Mesothelial cell of epicardium (in vitro differentiated cells): ENCODE measurements at regions not wholly inside any gene's neighbourhood (a gene's known extent, or its start where the extent isn't known, plus 50 kb on each side); places are given as distances from the start of the nearest gene placed in this dataset.

Experiments used
- DNase-seq, 2 experiments: peaks; one replicate each; pipeline ENCODE4 v3.0.0; 2021; ENCODE audit warnings: low spot score in 2 of 2; ENCODE audit not compliant: unreplicated experiment in 2 of 2
- H3K27ac Mint-ChIP-seq: 2 replicates; pipeline ENCODE4 v1.8.0; 2021; ENCODE audit warnings: mixed read lengths
- H3K27me3 Mint-ChIP-seq: 2 replicates; pipeline ENCODE4 v1.8.0; 2021; ENCODE audit warnings: low read depth, mixed read lengths
- H3K36me3 Mint-ChIP-seq: 2 replicates; pipeline ENCODE4 v1.8.0; 2021; ENCODE audit warnings: mixed read lengths
- H3K4me1 Mint-ChIP-seq: 2 replicates; pipeline ENCODE4 v1.8.0; 2021; ENCODE audit warnings: mixed read lengths
- H3K4me3 Mint-ChIP-seq: 2 replicates; pipeline ENCODE4 v1.8.0; 2021; ENCODE audit warnings: mild to moderate bottlenecking, moderate library complexity, mixed read lengths
- H3K9me3 Mint-ChIP-seq: 2 replicates; pipeline ENCODE4 v1.8.0; 2021; ENCODE audit warnings: mixed read lengths
- CTCF ChIP-seq: fragments of 200-600 bp; sonication (generic); IDR thresholded peaks from one replicate; pipeline ENCODE4 v1.5.0; 2021; ENCODE audit warnings: antibody characterized with exemption; ENCODE audit not compliant: unreplicated experiment

GRCh38 chr12:47353508-47353907 is 273.7 kb upstream of the AMIGO2 start:
- Mint-ChIP-seq H3K27ac (no peak overlapping the region), H3K27me3 (no peaks in the 10 kb centered on the region)

DNA sequence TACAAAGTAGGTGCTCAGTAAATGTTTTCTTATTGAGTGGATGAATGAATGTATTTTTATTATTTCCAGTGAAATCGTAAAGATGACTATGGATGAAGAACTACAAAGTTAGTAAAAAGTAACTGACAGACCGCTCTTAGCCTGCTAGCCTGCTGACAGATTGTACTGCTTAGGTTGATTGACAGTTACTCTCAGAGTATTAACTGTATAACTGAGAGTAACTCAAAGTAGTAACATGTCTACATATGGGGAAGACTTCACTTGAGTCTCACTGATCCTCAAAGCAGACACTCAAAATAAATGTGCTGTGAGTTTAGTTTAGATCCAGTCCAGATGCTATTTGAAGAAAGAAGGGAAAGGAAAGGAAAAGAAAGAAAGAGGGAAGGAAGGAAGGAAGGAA is 272.3 kb upstream of the AMIGO2 start:
- TF ChIP-seq CTCF, result no peak
- Mint-ChIP-seq H3K27me3 (no peaks in the 10 kb centered on the region), H3K36me3 (no peaks in the 10 kb centered on the region), H3K27ac (no peak overlapping the region), H3K4me3 (no peak overlapping the region), H3K4me1 (peaks cover 9% of the 10 kb centered on the region), H3K9me3 (peaks cover 4% of the 10 kb centered on the region)
- no peak for DNase-seq

More at GRCh38 chr12:47353508-47353907, 273.7 kb upstream of the AMIGO2 start:
- H3K9me3 Mint-ChIP-seq, result peaks cover 7% of the 10 kb centered on the region
- DNase-seq, result no peak
- no peak overlapping the region for H3K4me3 Mint-ChIP-seq
- no peak for TF ChIP-seq CTCF
- no peaks in the 10 kb centered on the region for H3K36me3 Mint-ChIP-seq
- peaks cover 9% of the 10 kb centered on the region for H3K4me1 Mint-ChIP-seq

- Mint-ChIP-seq H3K27me3 (no peaks in the 10 kb centered on the region), H3K4me3 (no peak overlapping the region), H3K4me1 (peaks cover 5% of the 10 kb centered on the region), H3K27ac (no peak overlapping the region), H3K9me3 (peaks cover 4% of the 10 kb centered on the region), H3K36me3 (no peaks in the 10 kb centered on the region)
- no peak for DNase-seq
- no peak for TF ChIP-seq CTCF
Measured at GRCh38 chr12:47351526-47351925, 271.8 kb upstream of the AMIGO2 start.

- H3K36me3 Mint-ChIP-seq, result no peaks in the 10 kb centered on the region
- no peak for DNase-seq
- no peaks in the 10 kb centered on the region for H3K4me1 Mint-ChIP-seq
- H3K4me3 Mint-ChIP-seq, result no peak overlapping the region
- H3K9me3 Mint-ChIP-seq, result no peaks in the 10 kb centered on the region
- TF ChIP-seq CTCF, result no peak
- H3K27ac Mint-ChIP-seq, result no peak overlapping the region
- H3K27me3 Mint-ChIP-seq, result no peaks in the 10 kb centered on the region
Measured at GRCh38 chr12:47350062-47350408, 270.3 kb upstream of the AMIGO2 start.

GRCh38 chr12:47349137-47350061 is 269.6 kb upstream of the AMIGO2 start:
- H3K36me3 Mint-ChIP-seq, result no peaks in the 10 kb centered on the region
- no peak overlapping the region for H3K4me3 Mint-ChIP-seq
- no peak for DNase-seq
- no peaks in the 10 kb centered on the region for H3K9me3 Mint-ChIP-seq
- no peak overlapping the region for H3K27ac Mint-ChIP-seq
- H3K27me3 Mint-ChIP-seq, result no peaks in the 10 kb centered on the region
- H3K4me1 Mint-ChIP-seq, result no peaks in the 10 kb centered on the region
- no peak for TF ChIP-seq CTCF
